ENCODE measurements at regions not wholly inside any gene's neighbourhood (a gene's known extent, or its start where the extent isn't known, plus 50 kb on each side); places are given as distances from the start of the nearest gene placed in this dataset.

GRCh38 chr14:38405851-38406635 lies 150.2 kb upstream of the CLEC14A start:
- no peaks in the 10 kb centered on the region for H3K9me3 ChIP-seq (ENCODE audit: control insufficient read depth in 2 of 3, insufficient read depth in 1 of 3, low read length in 3 of 3)
- no peaks in the 10 kb centered on the region for H3K4me1 ChIP-seq (ENCODE audit: control insufficient read depth in 2 of 3, insufficient read depth in 2 of 3, low read depth in 1 of 3, low read length in 3 of 3)
- no peak overlapping the region for H3K4me3 ChIP-seq (ENCODE audit: low read length in 3 of 3)
- H3K27ac ChIP-seq (ENCODE audit: low read depth in 2 of 2, low read length in 2 of 2) = no peak overlapping the region
- no peak for FAIRE-seq
- DNase-seq = peak in 3 of 5 donors; percentile 10 to 72 (median 18)
- no peaks in the 10 kb centered on the region for H3K36me3 ChIP-seq (ENCODE audit: control insufficient read depth in 2 of 3, insufficient read depth in 3 of 3, low read length in 3 of 3)
- no peaks in the 10 kb centered on the region for H3K27me3 ChIP-seq (ENCODE audit: control insufficient read depth, insufficient read depth, low read length)
- H3K9ac ChIP-seq (ENCODE audit: low read length in 3 of 3) = no peak overlapping the region
- TF ChIP-seq CTCF (IDR thresholded peaks at IDR 0.05; ENCODE audit: borderline replicate concordance, extremely low read depth, insufficient read depth) = no peak
- intact Hi-C loops (cut with DNase I) = no loop called here

DNA sequence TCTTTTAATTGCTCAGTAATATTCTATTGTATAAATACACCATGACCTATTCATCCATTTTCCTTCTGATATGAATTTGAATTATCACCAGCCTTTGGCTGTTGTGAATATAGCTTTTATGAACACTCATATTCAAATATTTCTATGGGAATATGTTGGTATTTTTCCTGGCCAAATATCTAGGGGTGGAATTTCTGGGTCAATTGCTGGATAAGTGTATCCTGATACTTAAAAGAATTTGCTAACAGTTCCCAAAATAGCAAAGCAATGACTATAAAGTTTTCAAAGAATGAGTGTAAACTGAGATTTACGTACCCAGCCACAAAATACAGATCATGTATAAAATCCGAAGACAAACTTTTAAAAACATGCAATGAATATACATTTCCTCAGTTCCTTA lies 148.7 kb upstream of the CLEC14A start:
- H3K9me3 ChIP-seq (ENCODE audit: control insufficient read depth in 2 of 3, insufficient read depth in 1 of 3, low read length in 3 of 3) = no peaks in the 10 kb centered on the region
- no peak overlapping the region for H3K4me3 ChIP-seq (ENCODE audit: low read length in 3 of 3)
- TF ChIP-seq CTCF (IDR thresholded peaks at IDR 0.05; ENCODE audit: borderline replicate concordance, extremely low read depth, insufficient read depth) = no peak
- DNase-seq (no peak), FAIRE-seq (no peak)
- no peak overlapping the region for H3K9ac ChIP-seq (ENCODE audit: low read length in 3 of 3)
- H3K27me3 ChIP-seq (ENCODE audit: control insufficient read depth, insufficient read depth, low read length) = no peaks in the 10 kb centered on the region
- no peak overlapping the region for H3K27ac ChIP-seq (ENCODE audit: low read depth in 2 of 2, low read length in 2 of 2)
- intact Hi-C loops (cut with DNase I) = no loop called here
- H3K4me1 ChIP-seq (ENCODE audit: control insufficient read depth in 2 of 3, insufficient read depth in 2 of 3, low read depth in 1 of 3, low read length in 3 of 3) = no peaks in the 10 kb centered on the region
- no peaks in the 10 kb centered on the region for H3K36me3 ChIP-seq (ENCODE audit: control insufficient read depth in 2 of 3, insufficient read depth in 3 of 3, low read length in 3 of 3)

GRCh38 chr14:38404100-38404541 lies 148.2 kb upstream of the CLEC14A start:
- Histone ChIP-seq H3K27ac (ENCODE audit: low read depth in 2 of 2, low read length in 2 of 2) (no peak overlapping the region), H3K27me3 (ENCODE audit: control insufficient read depth, insufficient read depth, low read length) (no peaks in the 10 kb centered on the region), H3K4me1 (ENCODE audit: control insufficient read depth in 2 of 3, insufficient read depth in 2 of 3, low read depth in 1 of 3, low read length in 3 of 3) (no peaks in the 10 kb centered on the region), H3K9me3 (ENCODE audit: control insufficient read depth in 2 of 3, insufficient read depth in 1 of 3, low read length in 3 of 3) (no peaks in the 10 kb centered on the region), H3K36me3 (ENCODE audit: control insufficient read depth in 2 of 3, insufficient read depth in 3 of 3, low read length in 3 of 3) (no peaks in the 10 kb centered on the region), H3K4me3 (ENCODE audit: low read length in 3 of 3) (no peak overlapping the region), H3K9ac (ENCODE audit: low read length in 3 of 3) (no peak overlapping the region)
- TF ChIP-seq CTCF (IDR thresholded peaks at IDR 0.05; ENCODE audit: borderline replicate concordance, extremely low read depth, insufficient read depth) = no peak
- FAIRE-seq = no peak
- no peak for DNase-seq
- intact Hi-C loops (cut with DNase I) = no loop called here
